ENCODE measurements at regions not wholly inside any gene's neighbourhood (a gene's known extent, or its start where the extent isn't known, plus 50 kb on each side); places are given as distances from the start of the nearest gene placed in this dataset.
A peak's percentile ranks its signal among the peaks of the same experiment; 100 is the strongest.

DNA sequence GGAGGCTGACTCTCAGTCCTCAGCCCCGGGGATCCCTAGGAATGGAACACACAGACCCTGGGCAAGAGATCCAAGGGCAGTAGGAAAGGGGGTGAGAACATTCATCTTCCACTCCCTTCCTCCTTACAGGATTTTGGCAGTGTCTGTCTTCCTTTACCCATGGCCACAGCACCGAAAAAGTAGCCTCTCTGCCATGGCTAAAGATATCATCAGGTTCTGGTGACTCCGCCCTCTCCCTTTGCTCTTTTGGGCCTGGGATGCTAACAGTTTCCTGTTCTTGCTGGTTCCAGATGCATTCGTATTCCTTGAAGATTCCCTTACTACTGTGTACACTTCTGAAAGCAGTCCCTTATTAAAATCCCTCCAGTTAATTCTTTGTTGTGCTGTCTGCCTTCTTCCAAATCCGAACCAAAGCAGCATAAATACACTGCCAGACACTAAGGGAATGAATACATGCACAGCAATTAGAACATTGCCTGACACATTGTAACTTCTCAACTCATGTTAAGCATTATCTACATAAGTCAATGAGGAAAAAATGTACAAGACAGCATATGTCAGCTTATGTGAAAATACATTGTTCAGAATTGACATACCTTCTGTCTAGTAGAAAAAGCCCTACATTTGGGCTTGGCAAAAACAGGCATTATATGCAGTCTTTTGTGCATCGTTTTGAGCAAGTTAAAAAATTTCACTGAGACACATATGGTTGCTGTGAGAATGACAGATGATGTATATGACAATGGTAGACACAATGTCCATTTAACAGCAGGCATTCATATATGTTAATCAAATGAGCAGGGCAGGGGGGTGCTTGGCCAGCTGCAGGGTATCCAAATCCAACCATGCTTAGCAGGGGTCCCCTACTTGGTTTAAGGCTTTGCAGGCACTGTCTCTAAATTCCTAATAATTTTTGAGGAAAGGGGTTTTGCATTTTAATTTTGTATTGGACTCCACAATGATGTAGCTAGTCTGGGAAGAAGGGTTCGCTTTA, 58.8 kb upstream of the RAI14 start:
- H3K4me2 ChIP-seq (ENCODE audit: insufficient read depth, low read length): peak overlapping the region; percentile 7
- H3K27me3 ChIP-seq (ENCODE audit: control insufficient read depth in 2 of 2, insufficient read depth in 2 of 2, low read length in 2 of 2): no peaks in the 10 kb centered on the region
- dilution Hi-C loops (cut with MboI; ENCODE audit: extremely low pct_ligation_motif_present, low sequenced_read_pairs): no loop called here
- H3K79me2 ChIP-seq (ENCODE audit: control insufficient read depth, insufficient read depth, low read length): no peaks in the 10 kb centered on the region
- CTCF ChIA-PET: interaction anchor here (0.9 to 2.6 kb wide), 6 partner anchors 8 to 66 kb away, joined by 3 to 15 read pairs (median 4); partner anchors contain the start of gene RAI14
- no peaks in the 10 kb centered on the region for H3K36me3 ChIP-seq (ENCODE audit: control insufficient read depth in 2 of 2, extremely low read depth in 1 of 2, insufficient read depth in 2 of 2, low read length in 2 of 2)
- no peaks in the 10 kb centered on the region for H3K9me1 ChIP-seq (replicated peaks; ENCODE audit: control insufficient read depth, extremely low read depth, insufficient read depth, low read length)
- DNase-seq (ENCODE audit: low read depth, low spot score) (peak; percentile 36), FAIRE-seq (peak; percentile 15)
- POLR2A ChIA-PET: interaction anchor here (0.7 kb wide), 1 partner anchor 12 kb away, joined by 4 read pairs; no protein-coding TSS in a partner anchor
- peak overlapping the region; percentile 61 for H2AFZ ChIP-seq (ENCODE audit: low read depth, low read length)
- TF ChIP-seq POLR2A (IDR thresholded peaks at IDR 0.05; ENCODE audit: low read depth, low read length): no peak
- TF ChIP-seq GATA2 (IDR thresholded peaks at IDR 0.05; ENCODE audit: insufficient read depth, insufficient read length, low read depth, low read length): peak; percentile 31
- TF ChIP-seq CTCF (IDR thresholded peaks at IDR 0.05; ENCODE audit: extremely low read depth in 1 of 2, insufficient read depth in 1 of 2, low read depth in 1 of 2, low read length in 2 of 2): no peak
- no peak for TF ChIP-seq EZH2 (IDR thresholded peaks at IDR 0.05; ENCODE audit: borderline replicate concordance, low read depth, low read length, severe bottlenecking)
- TF ChIP-seq, protein P1, sequence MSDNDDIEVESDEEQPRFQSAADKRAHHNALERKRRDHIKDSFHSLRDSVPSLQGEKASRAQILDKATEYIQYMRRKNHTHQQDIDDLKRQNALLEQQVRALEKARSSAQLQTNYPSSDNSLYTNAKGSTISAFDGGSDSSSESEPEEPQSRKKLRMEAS (IDR thresholded peaks at IDR 0.05; ENCODE audit: insufficient read depth, insufficient read length): no peak
- H3K9me3 ChIP-seq (replicated peaks; ENCODE audit: control insufficient read depth, insufficient read depth, low read length): no peaks in the 10 kb centered on the region
- H3K4me1 ChIP-seq (ENCODE audit: control insufficient read depth, extremely low read depth, insufficient read depth, low read length): peaks cover 25% of the 10 kb centered on the region
- intact Hi-C loops (cut with micrococcal nuclease): loop anchor here (1.0 kb wide), 2 partner anchors 11 to 12 kb away; no protein-coding TSS in a partner anchor
- H3K27ac ChIP-seq (ENCODE audit: insufficient read depth, low read depth, low read length): peak overlapping the region; percentile 84
- no peak overlapping the region for H3K4me3 ChIP-seq (replicated peaks in 1 of 3; ENCODE audit: insufficient read depth in 1 of 3, low read depth in 1 of 3, low read length in 3 of 3)
- no TSS peak for BruUV-seq (replicated peaks)
- no peaks in the 10 kb centered on the region for H4K20me1 ChIP-seq (replicated peaks; ENCODE audit: control insufficient read depth, extremely low read depth, insufficient read depth, low read length)
- H3K9ac ChIP-seq (replicated peaks; ENCODE audit: extremely low read depth, insufficient read depth, low read length): peak overlapping the region; percentile 17
